Prostate gland (tissue), 2 donors: ENCODE measurements at regions not wholly inside any gene's neighbourhood (a gene's known extent, or its start where the extent isn't known, plus 50 kb on each side); places are given as distances from the start of the nearest gene placed in this dataset.

Experiments used
- DNase-seq: peaks from one replicate; pipeline ENCODE4 v3.0.0-alpha.2; 2019; ENCODE audit warnings: low spot score
- H3K27ac ChIP-seq, 2 donors: fragments of 200-600 bp; sonication (generic); 2 replicates each; pipeline ENCODE4 v1.5.1; 2017 to 2019
- H3K27me3 ChIP-seq: fragments of 200-600 bp; sonication (generic); replicated peaks from 2 replicates; pipeline ENCODE4 v1.5.1; 2019; ENCODE audit not compliant: insufficient read depth
- H3K36me3 ChIP-seq, 2 donors: fragments of 200-600 bp; sonication (generic); 1 replicate in 1 of 2; 2 replicates in 1 of 2; pipeline versions ENCODE4 v1.5.1 to v1.8.1; 2017 to 2019
- H3K4me1 ChIP-seq: fragments of 200-600 bp; sonication (generic); replicated peaks from 2 replicates; pipeline ENCODE4 v1.5.1; 2019
- H3K4me3 ChIP-seq, 2 donors: fragments of 200-600 bp; sonication (generic); 2 replicates each; pipeline ENCODE4 v1.5.1; 2017 to 2019
- H3K9me3 ChIP-seq: fragments of 200-600 bp; sonication (generic); 2 replicates; pipeline ENCODE4 v1.5.1; 2017
- POLR2A ChIP-seq: fragments of 450-650 bp; IDR thresholded peaks from one replicate; pipeline ENCODE4 v1.6.1; 2016; ENCODE audit warnings: antibody characterized with exemption, mild to moderate bottlenecking
- POLR2AphosphoS5 ChIP-seq: sonication (generic); formaldehyde crosslinking; IDR thresholded peaks from one replicate; pipeline ENCODE4 v1.6.1; 2017; ENCODE audit warnings: antibody characterized with exemption
- WGBS: methylation state at CpG from one replicate; pipeline ENCODE4 v1.1.5; 2018; 5-methylcytosine and 5-hydroxymethylcytosine counted together
- intact Hi-C: fragments of 100-400 bp; cut with DNase I; formaldehyde crosslinking; loops from one replicate; pipeline ENCODE4 v1.14.2; 2022
- TF ChIP-seq, protein P1 (sequence below), 4 experiments: fragments of 200-600 bp in 2 of 4; fragments of 450-650 bp in 2 of 4; sonication (generic) in 2 of 4; IDR thresholded peaks; 1 replicate in 3 of 4; 2 replicates in 1 of 4; pipeline ENCODE4 v1.5.1; 2016 to 2019; ENCODE audit warnings: antibody characterized with exemption in 4 of 4, mild to moderate bottlenecking in 2 of 4, moderate library complexity in 2 of 4

GRCh38 chr1:115545096-115545720 is 96.6 kb upstream of the VANGL1 start:
- 79% methylated on average over 15 of the region's 15 CpGs for WGBS
- Histone ChIP-seq H3K4me3 (no peak overlapping the region), H3K27me3 (no peaks in the 10 kb centered on the region), H3K9me3 (no peaks in the 10 kb centered on the region), H3K27ac (no peak overlapping the region), H3K36me3 (no peaks in the 10 kb centered on the region), H3K4me1 (no peaks in the 10 kb centered on the region)
- intact Hi-C loops, result no loop called here
- no peak for DNase-seq
- TF ChIP-seq POLR2A (no peak), POLR2AphosphoS5 (no peak)
- TF ChIP-seq, protein P1, sequence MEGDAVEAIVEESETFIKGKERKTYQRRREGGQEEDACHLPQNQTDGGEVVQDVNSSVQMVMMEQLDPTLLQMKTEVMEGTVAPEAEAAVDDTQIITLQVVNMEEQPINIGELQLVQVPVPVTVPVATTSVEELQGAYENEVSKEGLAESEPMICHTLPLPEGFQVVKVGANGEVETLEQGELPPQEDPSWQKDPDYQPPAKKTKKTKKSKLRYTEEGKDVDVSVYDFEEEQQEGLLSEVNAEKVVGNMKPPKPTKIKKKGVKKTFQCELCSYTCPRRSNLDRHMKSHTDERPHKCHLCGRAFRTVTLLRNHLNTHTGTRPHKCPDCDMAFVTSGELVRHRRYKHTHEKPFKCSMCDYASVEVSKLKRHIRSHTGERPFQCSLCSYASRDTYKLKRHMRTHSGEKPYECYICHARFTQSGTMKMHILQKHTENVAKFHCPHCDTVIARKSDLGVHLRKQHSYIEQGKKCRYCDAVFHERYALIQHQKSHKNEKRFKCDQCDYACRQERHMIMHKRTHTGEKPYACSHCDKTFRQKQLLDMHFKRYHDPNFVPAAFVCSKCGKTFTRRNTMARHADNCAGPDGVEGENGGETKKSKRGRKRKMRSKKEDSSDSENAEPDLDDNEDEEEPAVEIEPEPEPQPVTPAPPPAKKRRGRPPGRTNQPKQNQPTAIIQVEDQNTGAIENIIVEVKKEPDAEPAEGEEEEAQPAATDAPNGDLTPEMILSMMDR (IDR thresholded peaks at IDR 0.05), result no peak

DNA sequence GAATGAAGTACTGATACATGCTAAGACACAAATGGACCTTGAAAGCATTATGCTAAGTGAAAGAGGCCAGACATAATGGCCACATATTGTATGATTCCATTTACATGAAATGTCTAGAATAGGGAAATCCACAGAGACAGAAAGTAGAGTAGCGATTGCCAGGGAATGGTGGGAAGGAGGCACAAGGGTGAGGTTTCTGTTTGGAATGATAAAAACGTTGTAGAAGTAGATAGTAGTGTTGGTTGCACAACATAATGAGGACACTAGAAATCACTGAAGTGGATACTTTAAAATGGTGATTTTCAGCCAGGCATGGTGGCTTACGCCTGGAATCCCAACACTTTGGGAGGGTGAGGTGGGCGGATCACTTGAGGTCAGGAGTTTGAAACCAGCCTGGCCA is 97.6 kb upstream of the VANGL1 start:
- no peak for DNase-seq

DNA sequence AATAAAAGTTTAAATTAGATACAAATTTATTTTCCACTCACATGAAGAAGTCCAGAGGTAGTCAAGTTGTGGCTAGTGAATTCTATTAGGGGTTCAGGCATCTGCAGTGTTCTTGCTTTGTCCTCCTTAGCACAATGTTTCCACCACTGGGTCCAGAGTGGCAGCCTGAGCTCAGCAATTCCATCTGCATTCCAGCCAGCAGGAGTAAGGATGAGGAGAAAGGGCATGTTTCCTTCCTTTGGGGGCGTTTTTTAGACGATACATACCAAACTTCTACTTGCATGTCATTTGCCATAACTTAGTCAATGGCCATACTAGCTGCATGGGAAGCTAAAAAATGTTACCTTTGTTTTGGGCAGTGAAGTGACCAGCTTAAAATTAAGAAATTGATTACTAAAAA is 98.5 kb upstream of the VANGL1 start:
- no peak for DNase-seq
- H3K4me1 ChIP-seq, result no peaks in the 10 kb centered on the region
- no peaks in the 10 kb centered on the region for H3K27me3 ChIP-seq
- intact Hi-C loops, result no loop called here
- no peak overlapping the region for H3K27ac ChIP-seq
- WGBS, result 88% methylated on average over 2 of the region's 2 CpGs
- no peak for TF ChIP-seq POLR2AphosphoS5
- TF ChIP-seq, protein P1 (IDR thresholded peaks at IDR 0.05), result no peak
- TF ChIP-seq POLR2A, result no peak
- no peak overlapping the region for H3K4me3 ChIP-seq
- H3K36me3 ChIP-seq, result no peaks in the 10 kb centered on the region
- H3K9me3 ChIP-seq, result no peaks in the 10 kb centered on the region

More for the DNA sequence above, 97.6 kb upstream of the VANGL1 start:
- Histone ChIP-seq H3K36me3 (no peaks in the 10 kb centered on the region), H3K9me3 (no peaks in the 10 kb centered on the region), H3K27me3 (no peaks in the 10 kb centered on the region), H3K4me1 (no peaks in the 10 kb centered on the region), H3K27ac (no peak overlapping the region), H3K4me3 (no peak overlapping the region)
- intact Hi-C loops, result no loop called here
- WGBS, result 85% methylated on average over 4 of the region's 4 CpGs
- TF ChIP-seq POLR2A (no peak), POLR2AphosphoS5 (no peak)
- TF ChIP-seq, protein P1 (IDR thresholded peaks at IDR 0.05), result no peak

DNA sequence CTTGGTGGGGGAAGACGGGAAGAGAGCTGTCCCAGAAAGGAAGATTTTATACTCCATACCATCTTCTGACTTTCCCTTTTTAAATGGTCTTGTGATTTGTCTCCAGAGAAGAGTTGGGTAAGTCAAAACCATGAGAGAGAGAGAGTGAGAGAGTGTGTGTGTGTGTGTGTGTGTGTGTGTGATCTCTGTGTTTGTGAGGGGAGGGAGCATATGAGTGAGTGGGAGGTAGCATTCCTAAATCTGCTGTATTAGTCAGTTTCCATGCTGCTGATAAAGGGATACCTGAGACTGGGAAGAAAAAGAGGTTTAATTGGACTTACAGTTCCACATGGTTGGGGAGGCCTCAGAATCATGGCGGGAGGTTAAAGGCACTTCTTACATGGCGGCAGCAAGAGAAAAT is 102.0 kb upstream of the VANGL1 start:
- 94% methylated on average over 3 of the region's 3 CpGs for WGBS
- H3K4me1 ChIP-seq, result no peaks in the 10 kb centered on the region
- TF ChIP-seq, protein P1 (IDR thresholded peaks at IDR 0.05), result no peak
- TF ChIP-seq POLR2AphosphoS5, result no peak
- no peak for TF ChIP-seq POLR2A
- DNase-seq, result no peak
- H3K36me3 ChIP-seq, result no peaks in the 10 kb centered on the region
- no peaks in the 10 kb centered on the region for H3K9me3 ChIP-seq
- H3K4me3 ChIP-seq, result no peak overlapping the region
- intact Hi-C loops, result no loop called here
- H3K27me3 ChIP-seq, result no peaks in the 10 kb centered on the region
- H3K27ac ChIP-seq, result no peak overlapping the region

- intact Hi-C loops, result no loop called here
- TF ChIP-seq, protein P1 (IDR thresholded peaks at IDR 0.05), result no peak
- no peak overlapping the region for H3K4me3 ChIP-seq
- DNase-seq, result no peak
- H3K27me3 ChIP-seq, result no peaks in the 10 kb centered on the region
- H3K9me3 ChIP-seq, result no peaks in the 10 kb centered on the region
- H3K27ac ChIP-seq, result no peak overlapping the region
- H3K4me1 ChIP-seq, result no peaks in the 10 kb centered on the region
- 64% methylated on average over 7 of the region's 7 CpGs for WGBS
- H3K36me3 ChIP-seq, result no peaks in the 10 kb centered on the region
These were observed 102.7 kb upstream of the VANGL1 start for GRCh38 chr1:115539061-115539460.
